ENCODE measurements at regions not wholly inside any gene's neighbourhood (a gene's known extent, or its start where the extent isn't known, plus 50 kb on each side); places are given as distances from the start of the nearest gene placed in this dataset.

DNA sequence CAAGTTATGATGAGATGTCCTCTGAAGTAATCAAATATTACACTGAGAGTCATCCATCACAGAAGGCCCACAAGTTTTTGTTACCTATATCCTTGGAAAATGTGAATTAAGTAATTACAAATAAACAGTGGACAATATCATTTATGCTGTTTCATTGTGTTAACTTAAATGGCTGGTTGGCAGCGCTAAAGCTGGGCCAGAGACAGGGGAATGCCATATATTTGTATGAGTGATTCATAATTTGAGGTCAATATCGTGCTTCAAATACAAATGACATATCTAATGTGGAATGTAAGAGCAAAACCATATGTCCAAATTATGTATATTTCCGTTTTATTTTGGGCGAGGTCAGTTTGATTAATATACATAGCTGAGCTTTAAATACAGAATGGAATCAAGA is 1556.2 kb downstream of the SLITRK5 start:
- H3K4me3 ChIP-seq (ENCODE audit: low read depth in 1 of 3, low read length in 3 of 3) = no peak overlapping the region
- no peaks in the 10 kb centered on the region for H3K4me1 ChIP-seq (ENCODE audit: control insufficient read depth in 3 of 3, insufficient read depth in 2 of 3, low read depth in 1 of 3, low read length in 2 of 3)
- DNase-seq (no peak), FAIRE-seq (no peak)
- WGBS, 3 donors = 50 to 59% (median 56%) methylated on average over 4 of the region's 4 CpGs
- no peaks in the 10 kb centered on the region for H3K36me3 ChIP-seq (ENCODE audit: control insufficient read depth in 3 of 3, insufficient read depth in 2 of 3, low read depth in 1 of 3, low read length in 3 of 3)
- H3K9me3 ChIP-seq (ENCODE audit: control insufficient read depth in 2 of 2, insufficient read depth in 1 of 2, low read depth in 1 of 2, low read length in 1 of 2) = peaks cover 0 to 3% of the 10 kb centered on the region in 2 donors
- no peaks in the 10 kb centered on the region for H3K27me3 ChIP-seq (ENCODE audit: control insufficient read depth in 3 of 3, insufficient read depth in 3 of 3, low read length in 3 of 3)
- no peak overlapping the region for H3K27ac ChIP-seq (ENCODE audit: low read depth in 1 of 3, low read length in 2 of 3)

DNA sequence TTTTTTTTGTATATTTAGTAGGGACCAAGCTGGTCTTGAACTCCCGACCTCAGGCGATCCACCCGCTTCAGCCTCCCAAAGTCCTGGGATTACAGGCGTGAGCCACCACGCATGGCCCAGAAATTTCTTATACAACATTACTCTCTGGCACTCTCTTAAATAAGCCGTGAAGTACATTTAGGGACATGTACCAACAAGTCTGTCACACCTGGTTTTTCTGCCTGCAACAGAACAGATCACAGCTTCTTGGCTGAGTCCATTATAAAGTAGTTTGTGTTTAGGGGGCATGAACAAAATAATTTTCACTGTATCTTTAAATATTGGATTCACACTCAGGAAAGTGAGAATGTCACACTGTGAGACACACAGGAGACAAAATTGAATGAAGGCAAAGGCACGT is 1567.3 kb downstream of the SLITRK5 start:
- 68 to 93% (median 79%) methylated on average over 7 of the region's 7 CpGs for WGBS, 3 donors
- no peak for FAIRE-seq
- H3K36me3 ChIP-seq (ENCODE audit: control insufficient read depth in 3 of 3, insufficient read depth in 2 of 3, low read depth in 1 of 3, low read length in 3 of 3) = no peaks in the 10 kb centered on the region
- H3K27ac ChIP-seq (ENCODE audit: low read depth in 1 of 3, low read length in 2 of 3) = no peak overlapping the region
- H3K4me3 ChIP-seq (ENCODE audit: low read depth in 1 of 3, low read length in 3 of 3) = no peak overlapping the region
- H3K9me3 ChIP-seq (ENCODE audit: control insufficient read depth in 2 of 2, insufficient read depth in 1 of 2, low read depth in 1 of 2, low read length in 1 of 2) = no peaks in the 10 kb centered on the region
- H3K27me3 ChIP-seq (ENCODE audit: control insufficient read depth in 3 of 3, insufficient read depth in 3 of 3, low read length in 3 of 3) = no peaks in the 10 kb centered on the region
- no peaks in the 10 kb centered on the region for H3K4me1 ChIP-seq (ENCODE audit: control insufficient read depth in 3 of 3, insufficient read depth in 2 of 3, low read depth in 1 of 3, low read length in 2 of 3)
- no peak for DNase-seq

DNA sequence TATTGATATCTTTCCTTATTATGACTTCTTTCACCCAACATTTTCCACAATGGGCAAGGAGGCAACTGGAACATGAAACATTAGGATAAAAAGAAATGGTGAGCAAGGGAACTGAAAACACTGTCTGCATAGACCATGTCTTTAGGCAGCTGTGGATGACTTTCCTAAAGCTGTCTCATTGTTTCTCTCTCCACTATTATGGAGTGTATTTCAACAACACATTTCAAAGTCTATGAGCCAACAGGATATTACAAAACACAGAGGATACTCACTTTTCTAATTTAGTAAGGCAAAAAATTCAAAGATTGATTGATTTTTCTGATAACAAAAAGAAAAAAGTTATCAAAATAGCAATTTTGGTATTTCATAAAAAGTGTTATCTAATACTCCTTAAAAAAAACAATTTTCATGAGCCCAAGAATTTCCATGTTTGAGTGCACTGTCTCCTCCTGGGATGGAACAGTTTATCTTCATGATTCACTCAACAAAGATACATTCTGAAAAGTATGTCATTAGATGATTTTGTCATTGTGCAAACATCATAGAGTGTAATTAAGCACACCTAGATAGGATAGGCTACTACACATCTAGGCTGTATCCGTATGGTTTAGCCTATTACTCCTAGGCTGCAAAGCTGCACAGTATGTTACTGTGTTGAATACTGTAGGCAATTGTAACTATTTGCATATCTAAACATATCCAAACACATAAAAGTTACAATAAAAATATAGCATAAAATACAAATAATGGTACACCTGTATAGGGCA is 1568.4 kb downstream of the SLITRK5 start:
- no peak for FAIRE-seq
- 52 to 70% (median 65%) methylated on average over 1 of the region's 1 CpG for WGBS, 3 donors
- DNase-seq = no peak
- Histone ChIP-seq H3K4me3 (ENCODE audit: low read depth in 1 of 3, low read length in 3 of 3) (no peak overlapping the region), H3K9me3 (ENCODE audit: control insufficient read depth in 2 of 2, insufficient read depth in 1 of 2, low read depth in 1 of 2, low read length in 1 of 2) (no peaks in the 10 kb centered on the region), H3K27me3 (ENCODE audit: control insufficient read depth in 3 of 3, insufficient read depth in 3 of 3, low read length in 3 of 3) (no peaks in the 10 kb centered on the region), H3K27ac (ENCODE audit: low read depth in 1 of 3, low read length in 2 of 3) (no peak overlapping the region), H3K4me1 (ENCODE audit: control insufficient read depth in 3 of 3, insufficient read depth in 2 of 3, low read depth in 1 of 3, low read length in 2 of 3) (no peaks in the 10 kb centered on the region), H3K36me3 (ENCODE audit: control insufficient read depth in 3 of 3, insufficient read depth in 2 of 3, low read depth in 1 of 3, low read length in 3 of 3) (no peaks in the 10 kb centered on the region)

DNA sequence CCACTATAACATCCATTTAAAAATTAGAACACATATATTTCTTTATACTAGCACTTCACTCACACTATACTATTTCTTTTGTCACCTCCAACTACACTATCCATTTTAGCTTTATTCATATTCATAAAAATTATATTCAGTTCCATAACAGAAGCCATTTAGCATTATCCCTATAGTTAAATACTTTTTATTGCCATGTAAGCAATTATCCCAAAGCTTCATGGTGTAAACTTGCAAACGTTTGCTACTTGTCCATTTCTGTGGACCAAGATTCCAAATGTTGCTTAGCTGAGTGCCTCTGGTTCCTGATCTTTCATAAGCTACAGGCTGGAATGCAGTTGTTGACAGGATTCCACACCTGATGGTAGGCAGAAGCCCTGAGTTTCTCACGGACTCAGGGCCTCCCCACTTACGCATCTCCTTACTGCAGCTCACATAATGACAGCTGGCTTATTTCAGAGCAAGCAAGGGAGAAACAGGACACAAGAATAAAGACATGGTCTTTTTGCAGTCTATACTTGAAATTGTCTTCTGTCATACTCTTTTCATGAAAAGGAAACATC is 1584.8 kb downstream of the SLITRK5 start:
- DNase-seq (no peak), FAIRE-seq (no peak)
- WGBS, 3 donors = 46 to 59% (median 47%) methylated on average over 3 of the region's 3 CpGs
- Histone ChIP-seq H3K9me3 (ENCODE audit: control insufficient read depth in 2 of 2, insufficient read depth in 1 of 2, low read depth in 1 of 2, low read length in 1 of 2) (peaks cover 0 to 2% of the 10 kb centered on the region in 2 donors), H3K4me1 (ENCODE audit: control insufficient read depth in 3 of 3, insufficient read depth in 2 of 3, low read depth in 1 of 3, low read length in 2 of 3) (no peaks in the 10 kb centered on the region), H3K4me3 (ENCODE audit: low read depth in 1 of 3, low read length in 3 of 3) (no peak overlapping the region), H3K36me3 (ENCODE audit: control insufficient read depth in 3 of 3, insufficient read depth in 2 of 3, low read depth in 1 of 3, low read length in 3 of 3) (no peaks in the 10 kb centered on the region), H3K27ac (ENCODE audit: low read depth in 1 of 3, low read length in 2 of 3) (no peak overlapping the region), H3K27me3 (ENCODE audit: control insufficient read depth in 3 of 3, insufficient read depth in 3 of 3, low read length in 3 of 3) (no peaks in the 10 kb centered on the region)

DNA sequence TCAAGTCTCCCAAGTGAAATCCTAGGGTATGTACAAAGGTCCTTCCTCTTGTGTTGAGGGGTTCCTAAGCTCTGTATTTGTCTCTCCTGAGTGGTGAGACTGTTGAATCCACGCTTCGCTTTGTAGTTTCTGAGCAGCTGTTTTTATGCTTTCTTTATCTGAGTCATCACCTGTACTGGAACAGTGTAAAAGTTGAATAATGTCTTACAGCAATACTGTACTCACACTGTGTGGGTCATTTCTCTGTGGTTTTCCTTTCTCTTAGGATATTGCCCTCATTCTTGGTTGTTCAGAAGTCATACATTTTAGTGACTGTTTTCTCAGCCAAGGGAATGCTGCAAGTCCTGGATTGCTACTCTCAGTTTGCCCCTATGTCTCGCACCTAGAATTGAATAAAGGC is 1596.6 kb downstream of the SLITRK5 start:
- no peaks in the 10 kb centered on the region for H3K27me3 ChIP-seq (ENCODE audit: control insufficient read depth in 3 of 3, insufficient read depth in 3 of 3, low read length in 3 of 3)
- FAIRE-seq = no peak
- 66 to 87% (median 79%) methylated on average over 3 of the region's 3 CpGs for WGBS, 3 donors
- no peaks in the 10 kb centered on the region for H3K36me3 ChIP-seq (ENCODE audit: control insufficient read depth in 3 of 3, insufficient read depth in 2 of 3, low read depth in 1 of 3, low read length in 3 of 3)
- DNase-seq = no peak
- peaks cover 0 to 2% of the 10 kb centered on the region in 2 donors for H3K9me3 ChIP-seq (ENCODE audit: control insufficient read depth in 2 of 2, insufficient read depth in 1 of 2, low read depth in 1 of 2, low read length in 1 of 2)
- no peak overlapping the region for H3K27ac ChIP-seq (ENCODE audit: low read depth in 1 of 3, low read length in 2 of 3)
- H3K4me3 ChIP-seq (ENCODE audit: low read depth in 1 of 3, low read length in 3 of 3) = no peak overlapping the region
- no peaks in the 10 kb centered on the region for H3K4me1 ChIP-seq (ENCODE audit: control insufficient read depth in 3 of 3, insufficient read depth in 2 of 3, low read depth in 1 of 3, low read length in 2 of 3)

DNA sequence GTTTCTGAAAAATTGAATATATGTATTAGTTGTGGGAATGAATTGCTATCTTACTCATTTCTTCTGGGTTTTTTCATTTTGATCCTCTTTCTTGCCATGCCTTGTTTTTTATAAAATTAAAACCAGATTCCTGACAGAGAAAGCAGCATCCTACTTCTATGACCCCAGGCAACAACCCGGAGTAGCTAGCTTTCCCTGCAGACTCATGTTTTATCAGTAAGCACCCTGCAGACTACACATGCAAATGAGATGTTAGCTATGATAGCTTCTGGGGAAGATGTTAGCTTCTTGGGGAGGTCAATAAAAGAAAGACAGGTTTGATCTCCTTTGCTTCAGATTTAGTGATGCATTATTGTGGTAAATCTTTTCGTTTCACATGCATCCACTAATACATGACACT is 1598.6 kb downstream of the SLITRK5 start:
- DNase-seq = no peak
- WGBS, 3 donors = 26 to 53% (median 47%) methylated on average over 2 of the region's 2 CpGs
- H3K9me3 ChIP-seq (ENCODE audit: control insufficient read depth in 2 of 2, insufficient read depth in 1 of 2, low read depth in 1 of 2, low read length in 1 of 2) = peaks cover 0 to 2% of the 10 kb centered on the region in 2 donors
- no peak overlapping the region for H3K4me3 ChIP-seq (ENCODE audit: low read depth in 1 of 3, low read length in 3 of 3)
- no peak for FAIRE-seq
- no peak overlapping the region for H3K27ac ChIP-seq (ENCODE audit: low read depth in 1 of 3, low read length in 2 of 3)
- no peaks in the 10 kb centered on the region for H3K4me1 ChIP-seq (ENCODE audit: control insufficient read depth in 3 of 3, insufficient read depth in 2 of 3, low read depth in 1 of 3, low read length in 2 of 3)
- no peaks in the 10 kb centered on the region for H3K27me3 ChIP-seq (ENCODE audit: control insufficient read depth in 3 of 3, insufficient read depth in 3 of 3, low read length in 3 of 3)
- no peaks in the 10 kb centered on the region for H3K36me3 ChIP-seq (ENCODE audit: control insufficient read depth in 3 of 3, insufficient read depth in 2 of 3, low read depth in 1 of 3, low read length in 3 of 3)

DNA sequence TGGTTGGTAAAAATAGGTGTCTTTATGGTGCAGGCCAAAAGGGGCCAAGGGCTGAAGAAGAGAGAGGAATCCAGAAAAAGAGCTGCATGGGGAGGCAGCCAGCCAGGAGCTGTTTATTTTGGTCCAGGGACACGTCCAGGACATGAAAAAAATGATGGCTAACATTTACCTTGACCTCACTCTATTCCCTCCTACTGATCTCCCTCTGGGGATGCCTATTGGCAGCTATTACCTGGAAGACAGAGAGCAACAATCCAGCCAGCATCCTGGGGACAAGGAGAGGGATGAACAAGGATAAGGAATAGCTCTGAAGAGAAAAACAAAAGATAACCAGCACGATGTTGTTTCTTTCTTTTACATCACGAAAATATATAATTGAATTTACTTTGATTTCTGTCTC is 1599.6 kb downstream of the SLITRK5 start:
- H3K4me1 ChIP-seq (ENCODE audit: control insufficient read depth in 3 of 3, insufficient read depth in 2 of 3, low read depth in 1 of 3, low read length in 2 of 3) = no peaks in the 10 kb centered on the region
- no peak overlapping the region for H3K27ac ChIP-seq (ENCODE audit: low read depth in 1 of 3, low read length in 2 of 3)
- DNase-seq (no peak), FAIRE-seq (no peak)
- H3K27me3 ChIP-seq (ENCODE audit: control insufficient read depth in 3 of 3, insufficient read depth in 3 of 3, low read length in 3 of 3) = no peaks in the 10 kb centered on the region
- WGBS, 3 donors = 53 to 59% (median 58%) methylated on average over 3 of the region's 3 CpGs
- H3K9me3 ChIP-seq (ENCODE audit: control insufficient read depth in 2 of 2, insufficient read depth in 1 of 2, low read depth in 1 of 2, low read length in 1 of 2) = peaks cover 0 to 2% of the 10 kb centered on the region in 2 donors
- H3K4me3 ChIP-seq (ENCODE audit: low read depth in 1 of 3, low read length in 3 of 3) = no peak overlapping the region
- H3K36me3 ChIP-seq (ENCODE audit: control insufficient read depth in 3 of 3, insufficient read depth in 2 of 3, low read depth in 1 of 3, low read length in 3 of 3) = no peaks in the 10 kb centered on the region

DNA sequence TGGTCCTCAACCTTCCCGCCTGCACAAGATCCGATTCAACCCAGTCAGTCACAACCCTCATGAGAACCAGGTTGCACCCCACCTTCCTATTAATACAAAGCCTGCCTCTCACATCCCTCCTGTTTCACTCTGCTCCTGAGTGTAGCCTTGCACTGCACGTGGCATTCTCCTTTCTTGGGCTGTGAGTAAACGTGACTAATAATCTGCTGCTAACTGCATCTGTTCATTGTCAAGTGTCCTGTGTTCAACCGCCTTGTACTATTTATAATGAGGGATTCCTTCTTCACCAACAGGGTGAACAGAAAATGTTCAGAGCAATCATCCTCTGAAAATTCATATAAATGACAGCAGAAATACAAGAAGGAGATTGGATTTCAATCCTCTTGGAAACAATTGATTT is 1608.2 kb downstream of the SLITRK5 start:
- H3K4me3 ChIP-seq (ENCODE audit: low read depth in 1 of 3, low read length in 3 of 3) = no peak overlapping the region
- no peaks in the 10 kb centered on the region for H3K4me1 ChIP-seq (ENCODE audit: control insufficient read depth in 3 of 3, insufficient read depth in 2 of 3, low read depth in 1 of 3, low read length in 2 of 3)
- DNase-seq (no peak), FAIRE-seq (no peak)
- H3K9me3 ChIP-seq (ENCODE audit: control insufficient read depth in 2 of 2, insufficient read depth in 1 of 2, low read depth in 1 of 2, low read length in 1 of 2) = no peaks in the 10 kb centered on the region
- WGBS, 3 donors = 76 to 77% (median 76%) methylated on average over 5 of the region's 5 CpGs
- no peaks in the 10 kb centered on the region for H3K36me3 ChIP-seq (ENCODE audit: control insufficient read depth in 3 of 3, insufficient read depth in 2 of 3, low read depth in 1 of 3, low read length in 3 of 3)
- H3K27ac ChIP-seq (ENCODE audit: low read depth in 1 of 3, low read length in 2 of 3) = no peak overlapping the region
- H3K27me3 ChIP-seq (ENCODE audit: control insufficient read depth in 3 of 3, insufficient read depth in 3 of 3, low read length in 3 of 3) = no peaks in the 10 kb centered on the region

DNA sequence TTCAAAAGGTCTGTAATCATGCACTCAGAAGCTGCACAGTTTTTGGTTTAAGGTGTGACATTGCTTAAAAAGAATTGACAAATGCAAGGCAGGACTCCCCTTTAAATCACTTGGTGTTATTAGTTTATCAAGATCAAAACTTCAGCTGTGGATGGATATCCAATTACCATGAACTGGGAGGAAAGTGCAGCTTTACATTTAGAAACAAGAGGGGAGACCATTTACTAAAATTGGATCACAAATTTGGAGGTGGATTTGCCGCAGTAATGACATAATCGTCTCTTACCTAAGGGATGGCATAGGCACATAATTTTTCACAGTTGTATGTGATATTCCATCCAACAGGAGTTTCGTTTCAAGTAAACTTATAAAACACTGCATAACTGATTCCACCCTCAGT is 1610.2 kb downstream of the SLITRK5 start:
- H3K4me3 ChIP-seq (ENCODE audit: low read depth in 1 of 3, low read length in 3 of 3) = no peak overlapping the region
- H3K36me3 ChIP-seq (ENCODE audit: control insufficient read depth in 3 of 3, insufficient read depth in 2 of 3, low read depth in 1 of 3, low read length in 3 of 3) = no peaks in the 10 kb centered on the region
- H3K27me3 ChIP-seq (ENCODE audit: control insufficient read depth in 3 of 3, insufficient read depth in 3 of 3, low read length in 3 of 3) = no peaks in the 10 kb centered on the region
- WGBS, 3 donors = 80 to 88% (median 87%) methylated on average over 3 of the region's 3 CpGs
- no peak overlapping the region for H3K27ac ChIP-seq (ENCODE audit: low read depth in 1 of 3, low read length in 2 of 3)
- no peaks in the 10 kb centered on the region for H3K4me1 ChIP-seq (ENCODE audit: control insufficient read depth in 3 of 3, insufficient read depth in 2 of 3, low read depth in 1 of 3, low read length in 2 of 3)
- H3K9me3 ChIP-seq (ENCODE audit: control insufficient read depth in 2 of 2, insufficient read depth in 1 of 2, low read depth in 1 of 2, low read length in 1 of 2) = peaks cover 0 to 2% of the 10 kb centered on the region in 2 donors
- DNase-seq (no peak), FAIRE-seq (no peak)

Measured in small intestine (tissue), 7 donors.